HFFc6 (cell line): ENCODE measurements at regions not wholly inside any gene's neighbourhood (a gene's known extent, or its start where the extent isn't known, plus 50 kb on each side); places are given as distances from the start of the nearest gene placed in this dataset.
A peak's percentile ranks its signal among the peaks of the same experiment; 100 is the strongest.

Experiments used
- DNase-seq: peaks from one replicate; pipeline ENCODE4 v3.0.0-alpha.2; 2018
- H3K27ac Mint-ChIP-seq: 2 replicates; pipeline ENCODE4 v1.8.0; 2020; ENCODE audit warnings: mild to moderate bottlenecking, mixed read lengths
- H3K27me3 Mint-ChIP-seq: 2 replicates; pipeline ENCODE4 v1.8.0; 2021; ENCODE audit warnings: mild to moderate bottlenecking, moderate library complexity, mixed read lengths; ENCODE audit not compliant: insufficient read depth
- H3K36me3 Mint-ChIP-seq: 2 replicates; pipeline ENCODE4 v1.8.0; 2021; ENCODE audit warnings: low read depth, mixed read lengths
- H3K4me1 Mint-ChIP-seq: 2 replicates; pipeline ENCODE4 v1.8.0; 2020; ENCODE audit warnings: low read depth, mixed read lengths
- H3K4me3 Mint-ChIP-seq: 2 replicates; pipeline ENCODE4 v1.8.0; 2020; ENCODE audit warnings: mild to moderate bottlenecking, moderate library complexity, mixed read lengths
- H3K9me3 Mint-ChIP-seq: 2 replicates; pipeline ENCODE4 v1.8.0; 2020; ENCODE audit warnings: mild to moderate bottlenecking, mixed read lengths
- CTCF ChIP-seq: fragments of 200-600 bp; sonication (generic); IDR thresholded peaks from 2 replicates; pipeline ENCODE4 v1.5.0; 2021; ENCODE audit warnings: antibody characterized with exemption, mild to moderate bottlenecking

- TF ChIP-seq CTCF = no peak
- Mint-ChIP-seq H3K9me3 (no peaks in the 10 kb centered on the region), H3K27me3 (peaks cover 14% of the 10 kb centered on the region), H3K27ac (no peak overlapping the region), H3K4me3 (no peak overlapping the region), H3K36me3 (no peaks in the 10 kb centered on the region), H3K4me1 (no peaks in the 10 kb centered on the region)
- DNase-seq = no peak
Measured at GRCh38 chr1:18554597-18554996, 73.9 kb downstream of the KLHDC7A start.

- Mint-ChIP-seq H3K36me3 (no peaks in the 10 kb centered on the region), H3K27ac (no peak overlapping the region), H3K4me1 (no peaks in the 10 kb centered on the region), H3K27me3 (peaks cover 16% of the 10 kb centered on the region), H3K4me3 (no peak overlapping the region), H3K9me3 (no peaks in the 10 kb centered on the region)
- DNase-seq = no peak
- no peak for TF ChIP-seq CTCF
Measured at GRCh38 chr1:18555036-18555435, 74.3 kb downstream of the KLHDC7A start.

- Mint-ChIP-seq H3K4me1 (no peaks in the 10 kb centered on the region), H3K27ac (no peak overlapping the region), H3K4me3 (no peak overlapping the region), H3K27me3 (peaks cover 20% of the 10 kb centered on the region), H3K9me3 (no peaks in the 10 kb centered on the region), H3K36me3 (no peaks in the 10 kb centered on the region)
- TF ChIP-seq CTCF = peak; percentile 64; the same call in 1 of the 2 replicates
- peak; percentile 24 for DNase-seq
Measured at GRCh38 chr1:18556364-18556763, 74.3 kb upstream of the PAX7 start.

- peaks cover 20% of the 10 kb centered on the region for H3K27me3 Mint-ChIP-seq
- H3K4me3 Mint-ChIP-seq = no peak overlapping the region
- DNase-seq = no peak
- TF ChIP-seq CTCF = no peak
- H3K4me1 Mint-ChIP-seq = no peaks in the 10 kb centered on the region
- H3K9me3 Mint-ChIP-seq = no peaks in the 10 kb centered on the region
- H3K27ac Mint-ChIP-seq = no peak overlapping the region
- no peaks in the 10 kb centered on the region for H3K36me3 Mint-ChIP-seq
Measured at GRCh38 chr1:18557621-18558465, 72.8 kb upstream of the PAX7 start.

GRCh38 chr1:18560692-18561091 lies 70.0 kb upstream of the PAX7 start:
- Mint-ChIP-seq H3K9me3 (no peaks in the 10 kb centered on the region), H3K4me1 (no peaks in the 10 kb centered on the region), H3K36me3 (no peaks in the 10 kb centered on the region), H3K27ac (no peak overlapping the region), H3K4me3 (no peak overlapping the region), H3K27me3 (peaks cover 20% of the 10 kb centered on the region)
- no peak for DNase-seq
- TF ChIP-seq CTCF = no peak
